CD1c-positive myeloid dendritic cell (primary cell): ENCODE measurements at regions not wholly inside any gene's neighbourhood (a gene's known extent, or its start where the extent isn't known, plus 50 kb on each side); places are given as distances from the start of the nearest gene placed in this dataset.

Source experiments
- DNase-seq: peaks from one replicate; pipeline ENCODE4 v3.0.0-alpha.2; 2016; ENCODE audit errors: extremely low spot score

DNA sequence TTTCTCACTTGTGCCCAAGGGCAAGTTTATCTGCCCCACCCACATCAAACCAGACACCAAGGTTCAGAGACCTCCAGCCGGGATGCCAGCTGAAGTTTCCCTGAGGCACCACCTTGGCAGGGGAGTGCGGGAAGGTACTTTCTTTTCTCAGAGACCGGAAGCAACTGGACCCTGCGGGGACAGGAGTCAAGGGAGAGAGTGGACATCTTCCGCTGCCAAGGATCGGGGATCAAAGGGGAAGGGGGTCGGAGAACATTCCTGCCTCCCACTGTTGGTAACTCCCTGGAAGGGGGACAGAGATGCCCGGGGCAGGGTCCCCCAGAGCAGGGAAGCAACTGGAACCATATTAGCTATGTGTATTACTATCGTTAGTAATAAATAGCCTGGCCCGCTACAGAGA is 161.8 kb downstream of the DICER1 start:
- DNase-seq = no peak

DNA sequence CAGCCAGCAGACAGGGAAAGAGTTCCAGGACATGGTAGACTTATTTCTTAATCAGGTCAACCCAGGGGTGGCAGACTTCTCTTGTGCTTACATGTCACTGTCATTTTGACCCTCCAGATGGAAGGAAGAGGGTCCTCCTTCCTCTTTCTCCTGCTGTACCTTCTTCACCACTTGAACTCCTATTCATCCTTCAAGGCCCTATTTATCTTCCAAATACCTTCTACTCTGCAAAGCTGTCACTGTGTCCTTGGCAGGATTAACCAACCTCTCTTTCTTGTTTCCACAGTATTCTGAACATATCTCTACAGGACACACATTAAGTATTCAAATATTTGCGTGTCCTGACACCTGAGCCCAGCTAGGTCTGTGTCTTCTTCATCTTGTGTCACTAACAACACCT is 163.1 kb downstream of the DICER1 start:
- no peak for DNase-seq

DNA sequence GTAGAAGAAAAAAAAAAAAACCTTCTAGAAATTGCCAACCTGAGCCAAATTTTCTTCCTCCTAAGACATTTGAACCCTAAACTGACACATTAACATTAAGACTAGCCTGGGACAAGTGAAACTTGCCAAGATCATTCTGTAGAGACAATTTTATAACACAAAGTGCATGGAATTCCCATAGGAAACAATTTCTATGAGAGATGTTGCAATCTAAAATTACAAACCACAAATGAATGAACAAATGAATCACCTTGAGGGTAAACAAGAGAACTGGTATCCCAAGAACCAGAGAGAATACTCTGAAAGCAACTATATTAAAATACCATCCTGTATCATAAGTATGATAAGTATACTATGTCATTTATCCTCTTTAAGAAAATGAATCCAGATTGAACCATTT is 165.3 kb downstream of the DICER1 start:
- DNase-seq = no peak

DNA sequence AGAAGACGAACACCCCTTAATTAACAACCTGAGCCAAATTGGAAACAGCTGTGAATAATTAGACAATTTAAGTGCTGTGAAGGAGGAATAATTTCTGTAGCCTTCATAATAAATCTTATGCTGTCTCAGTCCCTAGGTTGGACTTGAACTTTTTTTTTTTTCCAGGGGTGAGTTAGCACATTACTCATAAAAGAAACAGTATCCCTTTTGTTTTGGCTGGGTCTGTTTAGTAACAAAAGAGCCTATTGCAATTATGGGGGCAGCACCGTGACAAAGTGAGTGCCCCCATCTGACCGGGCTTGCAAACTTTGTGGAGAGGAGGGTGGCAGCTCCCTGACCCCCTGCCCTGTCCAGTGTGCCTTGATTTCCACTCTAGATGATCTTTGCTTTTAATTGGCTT is 167.4 kb downstream of the DICER1 start:
- DNase-seq = no peak

DNA sequence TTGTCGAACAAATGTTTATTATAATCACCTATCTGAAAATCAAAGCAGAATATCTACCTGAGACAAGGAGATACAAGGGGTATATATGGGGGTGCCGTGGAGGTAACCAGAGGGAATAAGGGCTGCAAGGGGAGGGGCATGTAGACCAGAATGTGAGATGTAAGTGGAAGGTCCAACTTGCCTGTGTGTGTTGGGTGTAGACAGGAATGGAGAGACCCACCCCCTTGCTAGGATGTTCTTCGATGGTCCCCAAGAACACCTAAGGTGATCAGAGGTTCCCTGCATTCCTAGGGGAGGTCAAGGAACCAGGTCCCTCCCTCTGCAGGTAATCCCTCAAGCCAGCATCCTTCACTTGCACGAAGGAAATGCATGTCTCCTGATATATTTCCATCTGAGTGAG is 167.9 kb downstream of the DICER1 start:
- DNase-seq = no peak

DNA sequence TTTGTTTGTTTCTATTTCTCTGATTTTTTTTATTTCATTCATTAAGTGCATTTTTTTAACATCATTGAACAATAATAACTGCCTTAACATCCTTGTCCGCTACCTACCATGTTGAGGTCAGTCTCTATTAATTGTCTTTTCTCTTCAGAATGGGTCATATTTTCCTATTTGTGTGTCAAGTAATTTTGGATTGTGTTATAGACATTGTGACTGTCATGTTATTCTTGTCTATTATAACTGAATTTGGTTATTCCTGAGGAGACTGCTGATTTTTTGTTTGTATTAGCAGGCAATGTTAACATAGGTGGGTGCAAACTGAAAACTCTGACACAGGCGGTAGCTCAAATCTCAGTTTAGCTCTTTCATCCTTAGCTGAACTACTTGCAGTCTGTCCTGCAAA is 169.9 kb downstream of the DICER1 start:
- no peak for DNase-seq

DNA sequence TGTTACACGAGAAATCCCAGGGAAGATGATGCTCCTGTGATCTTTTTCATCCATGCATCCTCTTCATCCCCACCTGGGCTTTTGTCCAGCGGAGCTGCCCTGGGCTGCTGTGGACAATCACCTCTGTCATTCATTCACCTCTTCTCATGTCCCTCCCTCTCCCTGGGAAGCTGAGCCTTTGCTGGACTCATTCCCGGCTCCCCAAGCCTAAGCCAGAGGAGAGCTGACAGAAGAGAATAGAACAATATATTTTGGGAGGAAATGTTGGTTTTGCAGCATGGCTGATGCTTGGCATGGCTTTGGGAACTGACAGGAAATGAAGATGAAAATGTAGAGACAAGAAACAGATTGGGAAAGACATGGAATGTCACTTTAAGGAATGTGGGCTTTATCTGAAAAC is 177.4 kb downstream of the DICER1 start:
- no peak for DNase-seq

DNA sequence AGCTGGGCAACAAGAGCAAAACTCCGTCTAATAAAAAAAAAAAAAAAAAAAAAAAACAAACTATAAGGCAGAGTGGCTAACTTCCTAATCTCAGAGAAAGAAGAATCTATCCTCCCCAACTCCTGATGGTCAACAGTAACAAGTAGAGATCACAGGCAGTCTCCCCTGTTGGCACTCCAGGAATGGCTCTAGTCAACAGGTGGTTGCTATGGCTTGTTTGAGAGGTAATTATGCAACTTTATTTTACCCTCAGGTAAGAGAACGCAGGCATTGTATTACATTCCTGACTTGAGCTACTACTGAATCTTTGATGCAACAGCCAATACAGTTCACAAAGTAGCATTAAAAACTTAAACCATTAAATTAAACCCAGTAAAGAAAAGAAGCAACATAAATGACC is 180.3 kb downstream of the DICER1 start:
- no peak for DNase-seq

DNA sequence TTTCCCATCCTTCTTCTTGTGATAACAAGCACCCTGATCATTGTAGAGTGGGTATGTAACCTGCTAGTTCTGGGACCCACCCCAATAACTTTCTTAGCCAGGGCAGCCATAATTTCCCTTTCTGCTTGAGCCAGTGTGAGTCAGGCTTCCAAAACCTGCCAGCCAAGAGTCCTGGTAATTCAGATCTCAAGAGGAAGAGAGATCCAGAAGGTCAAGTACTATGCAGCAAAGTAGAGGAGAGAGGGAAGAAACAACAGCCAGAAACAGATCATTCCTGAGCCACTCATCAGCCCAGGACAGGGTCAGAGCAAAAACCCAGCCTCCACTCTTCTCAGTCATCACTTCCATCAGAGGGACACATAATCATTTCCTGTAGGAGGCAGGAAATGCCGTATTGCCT is 182.0 kb downstream of the DICER1 start:
- no peak for DNase-seq

DNA sequence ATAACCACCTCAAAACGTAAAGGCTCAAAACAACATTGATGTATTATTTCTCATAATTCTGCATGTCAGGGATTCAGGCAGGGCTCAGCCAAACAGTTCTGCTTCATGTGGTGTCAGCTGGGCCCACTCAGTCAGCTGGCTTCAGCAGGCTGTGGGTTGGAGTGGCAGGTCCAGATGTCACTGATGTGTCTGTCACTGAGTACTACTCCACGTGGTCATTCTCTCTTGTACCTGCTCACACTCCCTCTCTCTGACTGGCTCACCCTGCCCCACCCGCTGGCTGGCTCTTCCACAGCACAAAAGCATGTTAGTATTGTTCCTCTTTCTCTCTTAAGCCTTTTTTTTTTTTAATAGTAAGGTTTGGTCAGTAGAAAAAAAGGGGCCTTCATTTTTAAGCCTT is 182.4 kb downstream of the DICER1 start:
- DNase-seq = no peak

DNA sequence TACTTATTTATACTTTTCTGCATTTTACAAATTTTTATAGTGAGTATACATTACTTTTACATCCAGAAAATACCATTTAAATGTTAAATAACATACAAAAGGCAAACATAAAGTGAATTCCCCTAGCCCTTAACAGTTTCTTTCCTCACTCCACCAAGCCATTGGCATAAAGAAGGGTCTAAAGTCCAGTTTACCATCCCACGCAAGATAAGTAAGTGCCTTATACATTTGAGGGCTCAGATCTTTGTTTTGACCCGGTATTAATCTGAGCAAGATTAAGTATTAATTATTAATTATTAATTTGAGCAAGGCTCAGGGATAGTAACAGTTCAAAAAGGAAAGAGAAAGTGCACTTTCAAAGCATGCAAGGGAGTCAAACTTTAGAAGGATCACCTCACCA is 182.9 kb downstream of the DICER1 start:
- no peak for DNase-seq

DNA sequence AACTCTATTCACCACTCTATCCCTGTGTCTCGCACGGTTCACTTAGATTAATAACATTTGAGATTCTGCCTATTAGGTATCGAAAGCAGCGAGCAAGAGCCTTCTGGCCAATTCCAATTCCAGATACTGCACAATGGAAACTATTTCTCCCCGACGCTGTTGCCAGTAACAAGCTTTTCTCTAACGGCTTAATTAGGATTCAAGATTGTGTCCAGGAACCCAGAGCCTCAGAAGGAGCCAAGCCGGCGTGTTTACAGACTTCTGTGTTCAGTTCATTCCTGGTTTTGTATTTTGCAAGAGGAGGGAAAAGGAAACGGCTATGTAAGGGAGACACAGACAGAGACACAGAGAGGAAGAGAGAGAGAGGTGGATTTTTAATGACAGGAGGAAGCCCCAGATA is 185.6 kb downstream of the DICER1 start:
- DNase-seq = no peak

DNA sequence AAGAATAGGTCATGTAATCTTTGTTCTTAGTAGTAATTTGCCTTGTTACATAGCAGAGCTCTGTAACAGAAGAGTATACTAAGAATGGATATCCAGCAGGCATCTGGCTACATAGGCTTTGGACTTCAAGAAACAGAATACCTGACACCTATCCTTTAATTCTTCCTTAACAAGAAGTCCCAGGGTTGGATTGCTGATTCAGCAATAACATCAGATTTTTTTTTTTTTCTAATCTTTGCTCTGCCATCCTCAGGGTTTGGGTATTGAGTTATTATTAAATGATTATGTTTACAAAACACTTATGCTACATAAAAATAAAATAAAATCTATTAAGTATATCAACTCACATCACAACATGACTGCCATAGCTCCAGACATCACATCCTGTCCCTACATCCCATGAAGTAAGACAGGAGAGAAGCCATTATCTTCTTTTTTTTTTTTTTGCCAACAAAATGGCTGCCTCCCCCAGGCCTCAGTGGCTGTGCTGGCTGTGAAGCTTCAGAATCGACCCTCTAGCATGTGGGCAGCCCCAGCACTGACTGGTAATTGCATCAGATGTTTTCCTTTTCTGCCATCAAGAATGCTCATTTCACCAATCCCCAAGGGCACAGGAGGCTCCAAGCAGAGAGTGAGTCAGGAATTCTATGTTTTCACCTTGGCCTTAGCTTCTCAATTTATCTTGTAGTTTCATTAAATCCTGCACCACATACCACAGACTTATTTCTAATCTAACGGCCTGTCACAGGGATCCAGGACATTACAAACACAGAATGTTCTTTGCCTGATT is 186.2 kb downstream of the DICER1 start:
- no peak for DNase-seq

DNA sequence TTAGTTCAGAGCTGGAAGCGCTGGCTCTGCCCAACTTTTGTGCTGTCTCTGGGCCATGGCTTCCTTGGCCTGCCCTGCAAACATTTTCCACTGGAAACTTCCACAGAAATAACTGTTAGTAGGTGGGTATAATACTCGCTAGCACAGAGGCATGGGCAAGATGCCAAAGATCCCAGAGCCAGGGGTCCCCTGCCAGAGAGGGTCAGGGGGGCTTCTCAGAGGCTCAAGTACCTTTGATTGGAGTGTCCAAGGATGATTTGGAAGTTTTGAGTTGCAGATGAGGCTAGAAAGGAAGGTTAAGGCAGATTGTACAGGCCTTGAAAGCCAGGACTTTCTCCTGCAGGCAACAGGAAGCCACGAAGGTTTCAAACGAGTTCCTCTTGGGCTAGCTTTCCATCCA is 187.6 kb downstream of the DICER1 start:
- DNase-seq = no peak

DNA sequence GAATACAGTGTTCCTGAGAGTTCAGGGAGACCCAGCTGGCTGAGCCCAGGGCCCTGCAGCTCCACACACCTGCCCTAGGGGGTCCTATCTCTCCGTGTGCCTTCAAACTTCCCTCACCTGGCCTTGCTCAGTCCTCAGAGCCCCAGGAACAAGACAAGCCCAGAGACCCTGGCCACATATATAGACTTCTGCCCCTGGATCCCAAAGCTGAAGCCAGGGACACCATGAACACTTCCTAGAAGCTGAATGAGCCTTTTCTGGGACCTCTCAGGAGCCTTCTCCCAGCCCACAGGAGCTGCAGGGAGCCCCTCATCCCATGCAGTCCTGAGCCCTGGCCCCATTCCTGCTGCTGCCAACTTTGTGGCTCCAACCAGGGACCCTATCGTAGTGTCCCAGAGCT is 190.5 kb downstream of the DICER1 start:
- DNase-seq = no peak

DNA sequence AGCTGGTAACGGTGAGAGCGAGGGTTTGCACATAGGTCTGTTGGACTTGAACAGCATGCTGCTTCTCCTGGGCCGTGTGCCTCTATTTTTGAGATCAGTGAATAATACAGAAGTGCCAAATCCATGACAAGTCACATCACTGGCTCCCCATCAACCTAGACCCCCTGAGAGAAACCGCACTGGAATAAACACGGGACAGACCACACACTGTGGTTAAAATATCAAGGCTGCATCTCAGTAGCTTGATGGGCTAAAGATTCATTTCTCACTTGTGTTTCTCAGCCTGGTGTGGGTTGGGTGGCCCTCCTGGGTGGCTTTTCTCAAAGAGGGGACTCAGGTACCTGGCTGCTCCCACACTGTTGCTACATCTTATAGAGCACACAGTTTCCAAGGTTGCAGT is 191.0 kb downstream of the DICER1 start:
- DNase-seq = no peak

DNA sequence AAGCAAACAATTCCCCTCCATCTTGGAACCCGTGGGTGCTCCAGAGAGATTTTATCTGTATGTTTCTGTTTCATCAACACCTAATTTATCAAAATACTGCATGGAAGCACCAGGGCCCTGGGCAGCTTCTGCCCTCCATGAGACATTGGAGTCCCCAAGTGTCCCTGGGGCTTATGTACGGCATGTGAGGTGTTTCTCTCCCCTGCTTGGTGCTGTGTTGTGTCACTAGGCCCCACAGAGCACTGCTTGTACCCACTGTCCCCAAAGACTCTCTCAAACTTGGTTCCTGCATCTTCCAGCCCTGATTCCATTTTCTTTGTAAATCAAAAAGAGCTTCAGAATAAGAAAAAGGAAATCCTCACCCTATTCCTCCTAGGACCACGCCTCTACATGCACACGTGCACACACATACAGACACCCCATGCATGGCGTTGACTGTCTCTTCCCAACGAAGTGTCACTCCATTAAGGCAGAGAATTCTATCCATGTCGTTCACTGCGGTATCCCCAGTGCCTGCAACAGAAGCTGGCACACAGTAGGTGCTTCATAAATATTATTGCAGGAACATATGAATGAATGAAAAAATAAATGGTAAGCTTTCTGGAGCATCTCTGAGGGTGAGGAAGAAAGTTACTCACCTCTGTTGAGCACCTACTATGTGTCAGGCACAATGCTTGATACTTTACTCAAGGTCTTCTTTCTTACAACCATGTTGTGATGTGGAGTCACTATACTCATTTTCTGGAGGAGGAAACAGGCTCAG is 191.6 kb downstream of the DICER1 start:
- DNase-seq = no peak

DNA sequence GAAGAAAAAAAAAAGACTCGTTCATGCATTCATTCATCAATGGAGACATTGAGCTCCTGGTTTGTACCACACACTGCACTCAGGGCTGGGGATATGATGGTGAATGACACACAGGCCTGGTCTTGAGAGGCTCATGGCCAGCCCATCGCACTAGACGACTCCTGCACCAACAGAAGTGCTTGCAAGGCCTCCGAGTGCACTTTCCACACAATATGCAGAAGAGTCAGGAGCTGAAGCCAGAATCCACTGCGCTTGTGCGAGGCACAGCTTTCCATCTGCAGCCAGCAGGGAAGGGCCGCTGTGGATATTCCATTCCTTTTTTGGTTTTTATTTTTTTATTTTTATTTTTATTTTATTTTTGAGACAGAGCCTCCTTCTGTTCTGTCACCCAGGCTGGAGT is 192.4 kb downstream of the DICER1 start:
- DNase-seq = no peak

DNA sequence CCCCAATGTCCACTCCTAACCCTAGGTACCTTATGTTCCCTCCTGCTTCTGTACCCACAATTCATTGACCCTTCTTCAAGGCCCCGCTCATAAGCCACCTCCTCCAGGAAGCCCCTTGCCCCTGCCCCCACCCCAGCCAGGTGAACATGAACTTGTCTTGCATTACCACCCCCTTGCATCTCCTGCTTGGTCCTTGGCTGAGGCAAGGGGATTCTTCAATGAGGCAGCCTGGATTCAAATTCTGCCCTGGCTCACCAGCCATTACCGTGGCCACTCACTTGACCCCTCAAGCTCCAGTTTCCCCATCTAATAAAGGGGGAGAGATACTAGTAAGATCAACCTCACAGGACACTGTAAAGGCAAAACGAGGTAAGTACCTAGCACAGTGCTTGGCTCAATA is 193.1 kb downstream of the DICER1 start:
- no peak for DNase-seq

DNA sequence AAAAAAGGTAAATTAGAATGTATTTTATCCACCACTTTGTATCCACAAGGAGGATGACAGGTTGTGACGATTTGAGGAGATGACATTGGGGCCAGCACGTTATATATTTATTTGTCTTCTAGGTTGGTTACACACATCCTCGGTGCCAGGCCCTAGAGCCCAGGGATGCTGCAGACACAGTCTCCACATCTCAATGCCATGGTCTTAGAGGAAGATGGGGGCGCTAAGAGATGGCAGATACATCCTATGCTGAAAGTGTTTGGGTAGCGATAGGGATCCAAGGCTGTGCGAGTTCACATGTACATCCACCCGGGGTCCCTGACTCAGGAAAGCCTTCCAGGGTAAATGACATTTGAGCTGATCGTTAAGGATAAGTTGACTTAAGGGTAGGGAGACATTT is 193.1 kb upstream of the GSC start:
- DNase-seq = no peak

DNA sequence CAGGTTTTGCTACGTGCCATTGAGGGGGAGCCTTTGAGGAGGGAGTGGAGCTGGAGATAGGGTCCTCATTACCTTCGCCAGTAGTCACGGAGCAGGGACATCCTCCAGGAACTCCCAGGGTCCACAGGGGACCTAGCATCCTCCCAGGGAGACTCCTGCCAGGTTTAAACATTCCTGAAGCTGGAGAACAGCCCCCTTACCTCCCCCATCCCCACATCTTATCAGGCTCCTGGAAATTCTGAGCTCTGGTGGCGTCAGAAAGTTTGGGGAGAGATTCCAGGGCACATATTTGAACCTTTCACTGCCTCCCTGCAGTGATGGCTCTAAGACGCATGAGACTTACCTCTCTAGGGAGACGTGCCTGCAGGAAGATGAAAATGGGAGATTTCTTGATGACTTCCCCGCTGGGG is 192.3 kb upstream of the GSC start:
- DNase-seq = no peak

DNA sequence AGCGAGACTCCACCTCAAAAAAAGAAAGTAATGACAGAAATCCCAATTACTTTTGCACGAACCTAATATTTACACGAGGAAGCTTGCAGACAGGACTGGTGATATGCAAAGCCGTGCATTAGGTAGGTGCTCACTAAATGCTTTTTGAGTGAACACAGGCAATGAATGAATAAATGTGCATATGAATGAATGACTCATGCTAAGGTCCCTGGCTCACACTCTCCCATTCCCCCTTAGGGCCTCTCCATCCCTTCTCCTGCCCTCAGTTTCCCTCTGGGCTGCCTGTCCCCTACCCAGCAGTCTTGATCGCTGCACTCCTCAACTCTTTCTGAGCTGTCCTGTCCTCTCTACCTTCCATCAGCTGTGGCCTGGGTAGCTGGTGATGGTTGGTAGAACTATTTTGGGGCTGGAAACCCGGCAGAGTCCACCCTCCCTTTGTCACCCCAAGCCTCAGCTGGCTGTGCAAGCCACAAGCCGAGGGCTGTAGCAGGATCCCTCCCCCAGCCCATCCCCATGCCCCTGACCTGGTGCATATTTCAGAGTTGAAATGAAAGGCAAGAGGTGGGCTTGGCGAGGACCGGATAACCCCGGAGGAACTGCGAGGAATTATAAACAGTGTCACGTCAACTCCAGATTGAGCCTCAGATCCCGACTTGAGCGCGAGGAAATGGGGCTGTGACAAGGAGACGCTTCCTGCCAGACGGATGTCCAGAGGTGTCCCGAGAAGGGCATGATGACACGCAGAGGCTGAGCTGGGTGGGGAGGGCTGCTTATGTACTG is 191.7 kb upstream of the GSC start:
- no peak for DNase-seq
